SK-N-SH (cell line): ENCODE measurements at regions not wholly inside any gene's neighbourhood (a gene's known extent, or its start where the extent isn't known, plus 50 kb on each side); places are given as distances from the start of the nearest gene placed in this dataset.

Experiments
- CTCF ChIA-PET: fragments of 300-600, 350-600 bp; formaldehyde crosslinking; extraction: SDS; loops from one replicate; lab custom pipeline; 2021; lab: Yijun Ruan, JAX
- POLR2A ChIA-PET: fragments of 350-600 bp; sonication (Branson Sonifier 250); formaldehyde crosslinking; extraction: SDS; loops from one replicate; lab custom pipeline; 2020; ENCODE audit warnings: antibody characterized with exemption, inconsistent platforms; lab: Yijun Ruan, JAX
- DNase-seq: peaks from one replicate; pipeline ENCODE4 v3.0.0; 2012
- H2AFZ ChIP-seq: fragments of 200-600 bp; sonication (generic); 2 replicates; pipeline ENCODE4 v1.8.1; 2016; ENCODE audit warnings: antibody characterized with exemption, mild to moderate bottlenecking, low read depth
- H3F3A ChIP-seq: fragments of 200-600 bp; sonication (generic); replicated peaks from 2 replicates; pipeline ENCODE3; 2016; ENCODE audit warnings: antibody characterized with exemption, mild to moderate bottlenecking; ENCODE audit not compliant: insufficient read depth
- H3K27ac ChIP-seq, 2 experiments: fragments of 200-500 bp in 1 of 2; fragments of 200-600 bp in 1 of 2; sonication (Bioruptor generic) in 1 of 2; sonication (generic), shearing (Covaris generic) in 1 of 2; 2 replicates each; pipeline versions ENCODE4 v1.5.1 to v1.6.1; 2014 to 2016; ENCODE audit warnings: low read depth in 2 of 2, inconsistent platforms in 1 of 2, low read length in 1 of 2, mild to moderate bottlenecking in 1 of 2, mixed read lengths in 1 of 2
- H3K27me3 ChIP-seq: fragments of 200-600 bp; sonication (generic), shearing (Covaris generic); 2 replicates; pipeline ENCODE4 v1.6.1; 2016; ENCODE audit warnings: mixed run types; ENCODE audit not compliant: insufficient read depth
- H3K36me3 ChIP-seq, 2 experiments: fragments of 200-500 bp in 1 of 2; fragments of 200-600 bp in 1 of 2; sonication (Bioruptor generic) in 1 of 2; sonication (generic) in 1 of 2; replicated peaks in 1 of 2; 2 replicates each; pipeline versions ENCODE3 to v1.5.1; 2014 to 2016; ENCODE audit warnings: low read length in 1 of 2, mild to moderate bottlenecking in 1 of 2; ENCODE audit not compliant: insufficient read depth in 2 of 2, control insufficient read depth in 1 of 2
- H3K4me1 ChIP-seq, 2 experiments: fragments of 200-500 bp in 1 of 2; fragments of 200-600 bp in 1 of 2; sonication (Bioruptor generic) in 1 of 2; sonication (generic), shearing (Covaris generic) in 1 of 2; 2 replicates each; pipeline versions ENCODE4 v1.5.1 to v1.6.1; 2014 to 2016; ENCODE audit warnings: low read depth in 1 of 2, low read length in 1 of 2, mixed run types in 1 of 2; ENCODE audit not compliant: insufficient read depth in 2 of 2, control insufficient read depth in 1 of 2
- H3K4me2 ChIP-seq: fragments of 200-600 bp; sonication (generic), shearing (Covaris generic); 2 replicates; pipeline ENCODE4 v1.6.1; 2017; ENCODE audit warnings: mixed run types
- H3K4me3 ChIP-seq, 2 experiments: fragments of 200-500 bp in 1 of 2; fragments of 200-600 bp in 1 of 2; sonication (Bioruptor generic) in 1 of 2; sonication (generic), shearing (Covaris generic) in 1 of 2; 2 replicates each; pipeline versions ENCODE4 v1.5.1 to v1.8.1; 2014 to 2016; ENCODE audit warnings: low read depth in 2 of 2, inconsistent platforms in 1 of 2, low read length in 1 of 2, mild to moderate bottlenecking in 1 of 2, mixed read lengths in 1 of 2, moderate library complexity in 1 of 2
- H3K79me2 ChIP-seq: fragments of 200-600 bp; sonication (generic); 2 replicates; pipeline ENCODE4 v1.8.1; 2017; ENCODE audit warnings: mild to moderate bottlenecking; ENCODE audit not compliant: insufficient read depth
- H3K9ac ChIP-seq: fragments of 200-600 bp; sonication (generic); 2 replicates; pipeline ENCODE4 v1.6.1; 2017; ENCODE audit warnings: mixed run types
- H3K9me2 ChIP-seq: fragments of 200-600 bp; sonication (generic); 2 replicates; pipeline ENCODE4 v1.6.1; 2017; ENCODE audit warnings: mixed run types
- H3K9me3 ChIP-seq: fragments of 200-600 bp; sonication (generic); 2 replicates; pipeline ENCODE4 v1.6.1; 2017; ENCODE audit warnings: mixed run types, mild to moderate bottlenecking, moderate library complexity
- H4K20me1 ChIP-seq: fragments of 200-600 bp; sonication (generic); 2 replicates; pipeline ENCODE4 v1.6.1; 2017; ENCODE audit warnings: mild to moderate bottlenecking, mixed run types; ENCODE audit not compliant: insufficient read depth
- CHD2 ChIP-seq: fragments of 150-350 bp; IDR thresholded peaks from 2 replicates; pipeline ENCODE4 v1.6.1; 2018; ENCODE audit warnings: low read length; ENCODE audit not compliant: partially characterized antibody
- EP300 ChIP-seq, 2 experiments: IDR thresholded peaks; 2 replicates each; pipeline versions ENCODE4 v1.4.0 to v1.6.1; 2012; ENCODE audit warnings: borderline replicate concordance in 1 of 2, low read depth in 1 of 2, low read length in 1 of 2
- FOSL2 ChIP-seq: IDR thresholded peaks from 2 replicates; pipeline ENCODE4 v1.4.0; 2012; ENCODE audit warnings: low read depth, mild to moderate bottlenecking, moderate library complexity, borderline replicate concordance
- FOXM1 ChIP-seq: IDR thresholded peaks from 2 replicates; pipeline ENCODE4 v1.4.0; 2012; ENCODE audit warnings: low read depth, mild to moderate bottlenecking
- GABPA ChIP-seq: IDR thresholded peaks from 2 replicates; pipeline ENCODE4 v1.4.0; 2012; ENCODE audit warnings: low read depth, mild to moderate bottlenecking
- GATA2 ChIP-seq: sonication (generic); formaldehyde crosslinking; IDR thresholded peaks from 2 replicates; pipeline ENCODE4 v1.5.0; 2020; ENCODE audit warnings: mild to moderate bottlenecking, missing genetic modification reagents
- NRF1 ChIP-seq: IDR thresholded peaks from 2 replicates; pipeline ENCODE4 v1.6.1; 2012; ENCODE audit warnings: low read depth, mild to moderate bottlenecking, low read length
- RAD21 ChIP-seq: IDR thresholded peaks from 2 replicates; pipeline ENCODE4 v1.6.1; 2012; ENCODE audit warnings: mild to moderate bottlenecking, low read length
- TAF1 ChIP-seq: IDR thresholded peaks from 2 replicates; pipeline ENCODE4 v1.6.1; 2012; ENCODE audit warnings: low read depth, mild to moderate bottlenecking, low read length, moderate library complexity, borderline replicate concordance
- TCF12 ChIP-seq: IDR thresholded peaks from 2 replicates; pipeline ENCODE4 v1.4.0; 2012
- WGBS: methylation state at CpG from one replicate; pipeline ENCODE4 v1.1.6; 2017; ENCODE audit warnings: low lambda C conversion rate; 5-methylcytosine and 5-hydroxymethylcytosine counted together
- TF ChIP-seq, protein P1 (sequence below): IDR thresholded peaks from 2 replicates; pipeline ENCODE4 v1.4.0; 2012; ENCODE audit warnings: low read depth
- TF ChIP-seq, protein P2 (sequence below): fragments of 150-350 bp; IDR thresholded peaks from 2 replicates; pipeline ENCODE4 v1.6.1; 2016; ENCODE audit warnings: mild to moderate bottlenecking, low read depth, low read length

- no peak for DNase-seq
- Histone ChIP-seq H2AFZ (no peak overlapping the region), H3F3A (peaks cover 27% of the 10 kb centered on the region), H3K27me3 (no peaks in the 10 kb centered on the region), H3K9ac (no peak overlapping the region), H3K9me2 (no peaks in the 10 kb centered on the region), H3K4me2 (no peak overlapping the region), H3K27ac (no peak overlapping the region), H3K4me3 (no peak overlapping the region), H3K79me2 (no peaks in the 10 kb centered on the region), H4K20me1 (no peaks in the 10 kb centered on the region), H3K36me3 (no peaks in the 10 kb centered on the region), H3K4me1 (peaks cover 21 to 22% of the 10 kb centered on the region in 2 experiments; a peak in 3 of 4 replicates), H3K9me3 (no peaks in the 10 kb centered on the region)
- TF ChIP-seq EP300 (IDR thresholded peaks at IDR 0.05; ENCODE audit: borderline replicate concordance in 1 of 2, low read depth in 1 of 2, low read length in 1 of 2) (no peak), CHD2 (no peak), NRF1 (no peak)
- TF ChIP-seq, protein P1, sequence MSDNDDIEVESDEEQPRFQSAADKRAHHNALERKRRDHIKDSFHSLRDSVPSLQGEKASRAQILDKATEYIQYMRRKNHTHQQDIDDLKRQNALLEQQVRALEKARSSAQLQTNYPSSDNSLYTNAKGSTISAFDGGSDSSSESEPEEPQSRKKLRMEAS = no peak
- TF ChIP-seq, protein P2, sequence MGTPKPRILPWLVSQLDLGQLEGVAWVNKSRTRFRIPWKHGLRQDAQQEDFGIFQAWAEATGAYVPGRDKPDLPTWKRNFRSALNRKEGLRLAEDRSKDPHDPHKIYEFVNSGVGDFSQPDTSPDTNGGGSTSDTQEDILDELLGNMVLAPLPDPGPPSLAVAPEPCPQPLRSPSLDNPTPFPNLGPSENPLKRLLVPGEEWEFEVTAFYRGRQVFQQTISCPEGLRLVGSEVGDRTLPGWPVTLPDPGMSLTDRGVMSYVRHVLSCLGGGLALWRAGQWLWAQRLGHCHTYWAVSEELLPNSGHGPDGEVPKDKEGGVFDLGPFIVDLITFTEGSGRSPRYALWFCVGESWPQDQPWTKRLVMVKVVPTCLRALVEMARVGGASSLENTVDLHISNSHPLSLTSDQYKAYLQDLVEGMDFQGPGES = no peak
- 96% methylated on average over 1 of the region's 1 CpG for WGBS
- POLR2A ChIA-PET = no interaction called here
- CTCF ChIA-PET = no interaction called here
Observed at GRCh38 chr13:34151885-34152284, 333.9 kb downstream of the RFC3 start.

GRCh38 chr13:34152409-34152808 is 334.5 kb downstream of the RFC3 start:
- no peak overlapping the region for H3K9ac ChIP-seq
- no peak overlapping the region for H2AFZ ChIP-seq
- no peaks in the 10 kb centered on the region for H3K79me2 ChIP-seq
- H3K27me3 ChIP-seq = no peaks in the 10 kb centered on the region
- H3K4me2 ChIP-seq = no peak overlapping the region
- H3K27ac ChIP-seq = no peak overlapping the region; a peak in 1 of 4 replicates
- no peaks in the 10 kb centered on the region for H4K20me1 ChIP-seq
- H3K4me3 ChIP-seq = no peak overlapping the region
- DNase-seq = no peak
- no peaks in the 10 kb centered on the region for H3K9me2 ChIP-seq
- peaks cover 27% of the 10 kb centered on the region for H3F3A ChIP-seq
- ChIA-PET POLR2A (no interaction called here), CTCF (no interaction called here)
- H3K9me3 ChIP-seq = no peaks in the 10 kb centered on the region
- TF ChIP-seq, protein P1 = no peak
- TF ChIP-seq, protein P2 = no peak
- TF ChIP-seq RAD21 (no peak), TAF1 (no peak), CHD2 (no peak), FOSL2 (no peak), EP300 (IDR thresholded peaks at IDR 0.05; ENCODE audit: borderline replicate concordance in 1 of 2, low read depth in 1 of 2, low read length in 1 of 2) (no peak), GATA2 (CRISPR knock-in tag) (no peak), TCF12 (no peak), GABPA (no peak), FOXM1 (no peak)
- H3K36me3 ChIP-seq = no peaks in the 10 kb centered on the region
- H3K4me1 ChIP-seq = peaks cover 21 to 24% of the 10 kb centered on the region in 2 experiments
- WGBS = 88% methylated on average over 4 of the region's 4 CpGs
